ENCODE measurements at regions not wholly inside any gene's neighbourhood (a gene's known extent, or its start where the extent isn't known, plus 50 kb on each side); places are given as distances from the start of the nearest gene placed in this dataset.
"Not testable (repeated sequence)": the region's sequence is repeated elsewhere in the genome, so short reads cannot be mapped to it uniquely, and the experiment has no call there.

DNA sequence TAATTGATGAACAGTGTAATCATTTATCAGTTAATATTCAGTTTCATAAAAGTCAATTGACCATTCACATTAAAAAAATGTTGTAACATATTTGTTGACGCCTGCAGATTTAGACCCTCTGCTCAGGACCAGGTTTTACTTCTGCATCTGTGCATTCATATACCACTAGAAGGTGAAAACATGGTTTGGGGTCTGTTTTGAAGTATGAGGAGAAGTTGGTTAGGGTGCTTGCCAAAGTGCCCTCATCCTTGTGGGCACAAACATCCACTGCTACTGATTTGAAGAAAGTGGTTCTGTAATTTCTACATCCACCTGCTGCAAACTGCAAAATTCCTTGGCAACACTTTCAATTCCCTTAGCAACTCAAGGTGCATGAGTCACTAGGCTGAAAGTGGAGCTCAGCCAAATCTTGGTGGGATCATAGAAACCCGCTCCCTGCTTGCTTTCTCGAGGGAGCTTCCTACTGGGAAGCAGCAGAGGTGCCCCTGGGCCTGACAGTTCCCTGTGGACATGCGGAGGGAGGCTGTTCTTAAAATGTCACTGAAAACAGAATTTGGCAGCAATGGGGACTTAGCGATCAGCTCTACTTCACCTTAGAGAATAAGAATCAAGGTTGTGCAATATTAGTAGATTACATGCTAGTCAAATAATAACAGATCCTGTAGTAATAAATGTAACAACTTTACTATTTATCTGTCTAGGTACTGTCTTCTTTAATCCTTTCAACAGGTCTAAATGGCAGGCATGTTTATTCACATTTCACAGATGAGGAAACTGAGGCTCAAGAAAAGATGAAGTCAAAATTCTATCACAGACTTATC is 301.0 kb upstream of the TBL1XR1 start:
- no peak overlapping the region for H3K4me3 ChIP-seq (ENCODE audit: low read depth, low read length)
- no peaks in the 10 kb centered on the region for H3K27me3 ChIP-seq (ENCODE audit: control insufficient read depth, insufficient read depth, low read length)
- ChIA-PET CTCF (interaction anchor here (1.5 kb wide), 1 partner anchor 10 kb away, joined by 3 read pairs; no protein-coding TSS in a partner anchor), POLR2A (no interaction called here)
- H3K9me3 ChIP-seq (ENCODE audit: control insufficient read depth, insufficient read depth, low read length) = no peaks in the 10 kb centered on the region
- no peak for DNase-seq (ENCODE audit: low read depth, low spot score)
- H3K27ac ChIP-seq (ENCODE audit: low read depth, low read length) = no peak overlapping the region
- TF ChIP-seq, protein P1, sequence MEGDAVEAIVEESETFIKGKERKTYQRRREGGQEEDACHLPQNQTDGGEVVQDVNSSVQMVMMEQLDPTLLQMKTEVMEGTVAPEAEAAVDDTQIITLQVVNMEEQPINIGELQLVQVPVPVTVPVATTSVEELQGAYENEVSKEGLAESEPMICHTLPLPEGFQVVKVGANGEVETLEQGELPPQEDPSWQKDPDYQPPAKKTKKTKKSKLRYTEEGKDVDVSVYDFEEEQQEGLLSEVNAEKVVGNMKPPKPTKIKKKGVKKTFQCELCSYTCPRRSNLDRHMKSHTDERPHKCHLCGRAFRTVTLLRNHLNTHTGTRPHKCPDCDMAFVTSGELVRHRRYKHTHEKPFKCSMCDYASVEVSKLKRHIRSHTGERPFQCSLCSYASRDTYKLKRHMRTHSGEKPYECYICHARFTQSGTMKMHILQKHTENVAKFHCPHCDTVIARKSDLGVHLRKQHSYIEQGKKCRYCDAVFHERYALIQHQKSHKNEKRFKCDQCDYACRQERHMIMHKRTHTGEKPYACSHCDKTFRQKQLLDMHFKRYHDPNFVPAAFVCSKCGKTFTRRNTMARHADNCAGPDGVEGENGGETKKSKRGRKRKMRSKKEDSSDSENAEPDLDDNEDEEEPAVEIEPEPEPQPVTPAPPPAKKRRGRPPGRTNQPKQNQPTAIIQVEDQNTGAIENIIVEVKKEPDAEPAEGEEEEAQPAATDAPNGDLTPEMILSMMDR (IDR thresholded peaks at IDR 0.05; ENCODE audit: low read depth, low read length) = no peak

DNA sequence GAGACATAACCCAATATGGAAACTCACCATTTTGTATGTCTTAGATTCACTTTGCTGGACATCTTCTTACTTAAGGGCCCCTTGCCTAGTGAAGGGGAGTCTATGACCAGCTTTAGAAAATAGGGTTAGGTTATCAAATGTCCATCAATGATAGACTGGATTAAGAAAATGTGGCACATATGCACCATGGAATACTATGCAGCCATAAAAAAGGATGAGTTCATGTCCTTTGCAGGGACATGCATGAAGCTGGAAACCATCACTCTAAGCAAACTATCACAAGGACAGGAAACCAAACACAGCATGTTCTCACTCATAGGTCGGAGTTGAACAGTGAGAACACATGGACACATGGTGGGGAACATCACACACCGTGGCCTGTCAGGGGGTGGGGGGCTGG is 301.8 kb upstream of the TBL1XR1 start:
- POLR2A ChIA-PET; H3K4me3 ChIP-seq (ENCODE audit: low read depth, low read length); H3K9me3 ChIP-seq (ENCODE audit: control insufficient read depth, insufficient read depth, low read length); H3K27ac ChIP-seq (ENCODE audit: low read depth, low read length); DNase-seq (ENCODE audit: low read depth, low spot score); H3K27me3 ChIP-seq (ENCODE audit: control insufficient read depth, insufficient read depth, low read length): not testable (repeated sequence)
- CTCF ChIA-PET = interaction anchor here (1.5 kb wide), 1 partner anchor 9 kb away, joined by 3 read pairs; no protein-coding TSS in a partner anchor

GRCh38 chr3:177499779-177500423 is 302.6 kb upstream of the TBL1XR1 start:
- H3K4me3 ChIP-seq (ENCODE audit: low read depth, low read length) = no peak overlapping the region
- POLR2A ChIA-PET = no interaction called here

DNA sequence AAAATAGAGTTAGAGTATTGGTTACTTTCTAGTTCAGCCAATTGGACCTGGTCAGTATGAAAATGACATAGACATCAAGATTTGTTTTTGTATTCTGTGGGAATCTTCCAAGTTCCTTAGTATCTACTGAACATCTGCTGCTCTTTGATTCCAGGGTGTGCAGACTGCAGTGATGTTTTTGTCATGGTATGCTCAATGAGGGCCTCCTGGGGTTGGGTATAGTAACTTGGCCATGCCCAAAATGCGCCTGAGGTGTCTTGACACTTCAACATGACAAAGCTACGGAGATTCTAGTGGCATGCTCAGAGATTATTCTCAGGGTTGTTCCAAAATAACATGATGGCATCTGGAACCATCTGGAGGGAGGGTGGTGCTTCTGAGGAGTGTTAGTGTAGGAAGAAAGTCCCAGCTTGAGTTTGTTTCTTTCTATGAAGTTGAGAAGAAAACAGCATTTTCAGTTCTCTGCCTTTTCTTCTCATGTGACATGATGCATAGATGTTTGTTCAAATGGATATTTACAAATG is 313.5 kb upstream of the TBL1XR1 start:
- no peak overlapping the region for H3K4me3 ChIP-seq (ENCODE audit: low read depth, low read length)
- DNase-seq (ENCODE audit: low read depth, low spot score) = no peak
- no peaks in the 10 kb centered on the region; the same call in 1 of the 2 replicates for H3K9me3 ChIP-seq (ENCODE audit: control insufficient read depth, insufficient read depth, low read length)
- TF ChIP-seq, protein P1 (IDR thresholded peaks at IDR 0.05; ENCODE audit: low read depth, low read length) = no peak
- POLR2A ChIA-PET = no interaction called here
- H3K27ac ChIP-seq (ENCODE audit: low read depth, low read length) = no peak overlapping the region
- CTCF ChIA-PET = interaction anchor here (2.2 kb wide), 1 partner anchor 875 kb away, joined by 9 read pairs; no protein-coding TSS in a partner anchor
- no peaks in the 10 kb centered on the region for H3K27me3 ChIP-seq (ENCODE audit: control insufficient read depth, insufficient read depth, low read length)

More at GRCh38 chr3:177499779-177500423, 302.6 kb upstream of the TBL1XR1 start:
- no peaks in the 10 kb centered on the region for H3K9me3 ChIP-seq (ENCODE audit: control insufficient read depth, insufficient read depth, low read length)
- H3K27me3 ChIP-seq (ENCODE audit: control insufficient read depth, insufficient read depth, low read length) = no peaks in the 10 kb centered on the region
- no peak for DNase-seq (ENCODE audit: low read depth, low spot score)
- H3K27ac ChIP-seq (ENCODE audit: low read depth, low read length) = no peak overlapping the region
- TF ChIP-seq, protein P1 (IDR thresholded peaks at IDR 0.05; ENCODE audit: low read depth, low read length) = no peak
- CTCF ChIA-PET = no interaction called here

DNA sequence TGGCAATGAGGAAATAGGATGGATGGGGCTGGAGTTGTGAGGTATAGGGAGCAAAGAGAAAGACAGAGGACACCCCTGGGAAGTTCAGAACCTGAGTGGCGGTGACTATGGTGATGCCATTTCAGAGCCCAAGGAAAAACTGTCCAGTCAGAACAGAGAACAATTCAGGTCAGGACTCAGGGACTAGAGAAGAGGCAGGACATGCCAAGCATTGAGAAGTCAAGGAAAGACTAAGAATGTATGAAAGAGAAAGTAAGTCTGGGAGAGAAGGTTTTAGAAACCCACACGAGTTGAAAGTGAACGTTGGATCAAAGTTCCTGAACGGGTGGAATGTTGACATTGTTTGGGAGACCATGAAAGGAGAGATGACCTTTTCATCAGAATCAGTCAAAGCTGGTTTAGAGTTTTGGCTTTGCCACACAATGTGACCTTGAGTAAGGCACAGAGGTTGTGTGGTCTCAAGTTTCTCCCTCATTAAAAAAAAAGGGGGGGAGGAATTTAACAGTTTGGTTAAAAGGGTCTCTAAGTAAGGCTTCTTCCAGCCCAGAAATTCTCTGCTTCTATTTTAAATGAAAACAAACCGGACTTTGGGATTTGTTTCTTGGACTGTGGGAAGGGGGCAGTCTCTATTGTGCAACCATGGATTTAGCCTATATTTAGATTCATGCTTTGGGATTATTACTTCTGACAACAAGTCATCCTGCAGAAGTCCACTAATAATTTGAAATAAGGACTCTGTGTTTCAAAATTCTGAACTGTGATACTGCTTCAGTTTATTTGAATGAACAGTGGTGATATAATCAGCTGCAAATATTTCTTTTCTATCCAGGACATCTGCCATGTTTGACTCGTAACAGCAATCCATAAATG is 315.9 kb upstream of the TBL1XR1 start:
- POLR2A ChIA-PET = no interaction called here
- CTCF ChIA-PET = no interaction called here
- Histone ChIP-seq H3K4me3 (ENCODE audit: low read depth, low read length) (no peak overlapping the region), H3K9me3 (ENCODE audit: control insufficient read depth, insufficient read depth, low read length) (no peaks in the 10 kb centered on the region), H3K27me3 (ENCODE audit: control insufficient read depth, insufficient read depth, low read length) (no peaks in the 10 kb centered on the region), H3K27ac (ENCODE audit: low read depth, low read length) (no peak overlapping the region)
- TF ChIP-seq, protein P1 (IDR thresholded peaks at IDR 0.05; ENCODE audit: low read depth, low read length) = no peak
- no peak for DNase-seq (ENCODE audit: low read depth, low spot score)
